GM13976 (cell line): ENCODE measurements at regions not wholly inside any gene's neighbourhood (a gene's known extent, or its start where the extent isn't known, plus 50 kb on each side); places are given as distances from the start of the nearest gene placed in this dataset.

ENCODE experiments used
- DNase-seq: peaks from one replicate; pipeline ENCODE4 v3.0.0; 2012; ENCODE audit warnings: low spot score
- CTCF ChIP-seq: IDR thresholded peaks from 2 replicates; pipeline ENCODE4 v1.5.1; 2012; ENCODE audit warnings: borderline replicate concordance, mild to moderate bottlenecking; ENCODE audit not compliant: insufficient read depth; ENCODE audit errors: extremely low read depth, missing control alignments, control extremely low read depth
- in situ Hi-C: fragments of 300-500 bp; cut with MboI; formaldehyde crosslinking; loops from one replicate; pipeline ENCODE4 v1.12.0; 2022; ENCODE audit warnings: low sequenced_read_pairs, mixed read lengths, inconsistent platforms; ENCODE audit not compliant: unreplicated experiment

- no peak for DNase-seq
- TF ChIP-seq CTCF: no peak
- in situ Hi-C loops: no loop called here
Measured at GRCh38 chr6:40340957-40341356, 246.2 kb downstream of the LRFN2 start.

GRCh38 chr6:40340196-40340595, 247.0 kb downstream of the LRFN2 start:
- in situ Hi-C loops: no loop called here
- TF ChIP-seq CTCF: no peak

GRCh38 chr6:40338306-40338705, 248.9 kb downstream of the LRFN2 start:
- in situ Hi-C loops: no loop called here
- no peak for TF ChIP-seq CTCF
- DNase-seq: no peak

More at GRCh38 chr6:40340196-40340595, 247.0 kb downstream of the LRFN2 start:
- no peak for DNase-seq

GRCh38 chr6:40336940-40337760, 250.0 kb downstream of the LRFN2 start:
- DNase-seq: no peak
- no peak for TF ChIP-seq CTCF
- in situ Hi-C loops: no loop called here

GRCh38 chr6:40336296-40336695, 250.9 kb downstream of the LRFN2 start:
- TF ChIP-seq CTCF: no peak
- DNase-seq: no peak
- in situ Hi-C loops: no loop called here

GRCh38 chr6:40334496-40335270, 252.5 kb downstream of the LRFN2 start:
- TF ChIP-seq CTCF: no peak
- no peak for DNase-seq
- in situ Hi-C loops: no loop called here
